ENCODE measurements at regions not wholly inside any gene's neighbourhood (a gene's known extent, or its start where the extent isn't known, plus 50 kb on each side); places are given as distances from the start of the nearest gene placed in this dataset.

GRCh38 chr10:29199339-29199738 is 89.5 kb upstream of the LYZL1 start:
- Histone ChIP-seq H3K4me3 (no peak overlapping the region), H3K36me3 (no peaks in the 10 kb centered on the region), H3K4me1 (no peaks in the 10 kb centered on the region), H3K27me3 (no peaks in the 10 kb centered on the region), H3K9me3 (no peaks in the 10 kb centered on the region), H3K27ac (no peak overlapping the region)
- TF ChIP-seq POLR2AphosphoS5 (IDR thresholded peaks at IDR 0.05) (no peak), EP300 (IDR thresholded peaks at IDR 0.05) (no peak)
- no peak for ATAC-seq (ENCODE audit: low FRiP score in 2 of 2)
- peak in 1 of 2 donors; percentile 28 for DNase-seq
- WGBS, 2 donors, result 45 to 46% methylated on average over 7 of the region's 7 CpGs

GRCh38 chr10:29199941-29200679 is 88.8 kb upstream of the LYZL1 start:
- ATAC-seq (ENCODE audit: low FRiP score in 2 of 2) (no peak), DNase-seq (no peak)
- no peaks in the 10 kb centered on the region for H3K4me1 ChIP-seq
- no peaks in the 10 kb centered on the region for H3K9me3 ChIP-seq
- no peak overlapping the region for H3K27ac ChIP-seq
- WGBS, 2 donors, result 73 to 82% methylated on average over 4 of the region's 4 CpGs
- no peak overlapping the region for H3K4me3 ChIP-seq
- no peaks in the 10 kb centered on the region for H3K27me3 ChIP-seq
- H3K36me3 ChIP-seq, result no peaks in the 10 kb centered on the region
- no peak for TF ChIP-seq CTCF (IDR thresholded peaks at IDR 0.05)
- no peak for TF ChIP-seq EP300 (IDR thresholded peaks at IDR 0.05)
- no peak for TF ChIP-seq POLR2AphosphoS5 (IDR thresholded peaks at IDR 0.05)
- TF ChIP-seq POLR2A (IDR thresholded peaks at IDR 0.05), result no peak

- no peaks in the 10 kb centered on the region for H3K36me3 ChIP-seq
- no peaks in the 10 kb centered on the region for H3K9me3 ChIP-seq
- TF ChIP-seq CTCF (IDR thresholded peaks at IDR 0.05) (no peak), EP300 (IDR thresholded peaks at IDR 0.05) (no peak), POLR2A (IDR thresholded peaks at IDR 0.05) (no peak), POLR2AphosphoS5 (IDR thresholded peaks at IDR 0.05) (no peak)
- WGBS, 2 donors, result 63 to 65% methylated on average over 10 of the region's 10 CpGs
- no peaks in the 10 kb centered on the region for H3K4me1 ChIP-seq
- ATAC-seq (ENCODE audit: low FRiP score in 2 of 2) (no peak), DNase-seq (no peak)
- no peak overlapping the region for H3K27ac ChIP-seq
- no peak overlapping the region for H3K4me3 ChIP-seq
- no peaks in the 10 kb centered on the region for H3K27me3 ChIP-seq
Measured at GRCh38 chr10:29202386-29202940, 86.4 kb upstream of the LYZL1 start.

GRCh38 chr10:29203432-29203831 is 85.4 kb upstream of the LYZL1 start:
- Histone ChIP-seq H3K36me3 (no peaks in the 10 kb centered on the region), H3K4me1 (no peaks in the 10 kb centered on the region), H3K27me3 (no peaks in the 10 kb centered on the region), H3K4me3 (no peak overlapping the region), H3K27ac (no peak overlapping the region), H3K9me3 (no peaks in the 10 kb centered on the region)
- DNase-seq (no peak), ATAC-seq (ENCODE audit: low FRiP score in 2 of 2) (no peak)
- TF ChIP-seq POLR2A (IDR thresholded peaks at IDR 0.05), result no peak
- TF ChIP-seq EP300 (IDR thresholded peaks at IDR 0.05), result no peak
- WGBS, 2 donors, result 82 to 91% methylated on average over 3 of the region's 3 CpGs

GRCh38 chr10:29204070-29204800 is 84.6 kb upstream of the LYZL1 start:
- no peaks in the 10 kb centered on the region for H3K36me3 ChIP-seq
- no peak overlapping the region for H3K4me3 ChIP-seq
- TF ChIP-seq CTCF (IDR thresholded peaks at IDR 0.05) (no peak), EP300 (IDR thresholded peaks at IDR 0.05) (no peak), POLR2AphosphoS5 (IDR thresholded peaks at IDR 0.05) (no peak), POLR2A (IDR thresholded peaks at IDR 0.05) (no peak)
- DNase-seq, result no peak
- no peaks in the 10 kb centered on the region for H3K27me3 ChIP-seq
- no peak for ATAC-seq (ENCODE audit: low FRiP score in 2 of 2)
- no peak overlapping the region for H3K27ac ChIP-seq
- WGBS, 2 donors, result 69 to 77% methylated on average over 7 of the region's 7 CpGs
- no peaks in the 10 kb centered on the region for H3K4me1 ChIP-seq
- H3K9me3 ChIP-seq, result peaks cover 0 to 1% (median 0%) of the 10 kb centered on the region in 4 donors
